ENCODE measurements at regions not wholly inside any gene's neighbourhood (a gene's known extent, or its start where the extent isn't known, plus 50 kb on each side); places are given as distances from the start of the nearest gene placed in this dataset.

GRCh38 chr11:101211407-101211975, 81.9 kb upstream of the PGR start:
- peaks cover 13% of the 10 kb centered on the region for H3K9me3 Mint-ChIP-seq
- H3K36me3 Mint-ChIP-seq (ENCODE audit: low read depth): peaks cover 4% of the 10 kb centered on the region
- H3K27me3 Mint-ChIP-seq (ENCODE audit: low read depth): no peaks in the 10 kb centered on the region
- H3K4me3 Mint-ChIP-seq: no peak overlapping the region
- no peak overlapping the region for H3K27ac Mint-ChIP-seq (ENCODE audit: unreplicated experiment)
- DNase-seq (ENCODE audit: low read depth, low spot score): no peak
- H3K4me1 Mint-ChIP-seq: no peaks in the 10 kb centered on the region
- no peak for TF ChIP-seq CTCF (conservative IDR thresholded peaks at IDR 0.05)

GRCh38 chr11:101202614-101203013, 73.0 kb upstream of the PGR start:
- no peak overlapping the region for H3K27ac Mint-ChIP-seq (ENCODE audit: unreplicated experiment)
- DNase-seq (ENCODE audit: low read depth, low spot score): no peak
- TF ChIP-seq CTCF (conservative IDR thresholded peaks at IDR 0.05): no peak
- H3K36me3 Mint-ChIP-seq (ENCODE audit: low read depth): no peaks in the 10 kb centered on the region
- H3K4me1 Mint-ChIP-seq: no peaks in the 10 kb centered on the region
- no peak overlapping the region for H3K4me3 Mint-ChIP-seq
- peaks cover 15% of the 10 kb centered on the region for H3K27me3 Mint-ChIP-seq (ENCODE audit: low read depth)
- peaks cover 5% of the 10 kb centered on the region for H3K9me3 Mint-ChIP-seq

- Mint-ChIP-seq H3K27ac (ENCODE audit: unreplicated experiment) (no peak overlapping the region), H3K4me3 (no peak overlapping the region), H3K27me3 (ENCODE audit: low read depth) (peaks cover 20% of the 10 kb centered on the region), H3K9me3 (peaks cover 5% of the 10 kb centered on the region), H3K4me1 (no peaks in the 10 kb centered on the region), H3K36me3 (ENCODE audit: low read depth) (no peaks in the 10 kb centered on the region)
- TF ChIP-seq CTCF (conservative IDR thresholded peaks at IDR 0.05): no peak
- no peak for DNase-seq (ENCODE audit: low read depth, low spot score)
Measured at GRCh38 chr11:101199416-101199815, 69.8 kb upstream of the PGR start.

GRCh38 chr11:101195294-101195693, 65.7 kb upstream of the PGR start:
- peaks cover 18% of the 10 kb centered on the region for H3K27me3 Mint-ChIP-seq (ENCODE audit: low read depth)
- no peak for DNase-seq (ENCODE audit: low read depth, low spot score)
- H3K36me3 Mint-ChIP-seq (ENCODE audit: low read depth): no peaks in the 10 kb centered on the region
- H3K4me1 Mint-ChIP-seq: no peaks in the 10 kb centered on the region
- no peaks in the 10 kb centered on the region for H3K9me3 Mint-ChIP-seq
- H3K4me3 Mint-ChIP-seq: no peak overlapping the region
- H3K27ac Mint-ChIP-seq (ENCODE audit: unreplicated experiment): no peak overlapping the region
- TF ChIP-seq CTCF (conservative IDR thresholded peaks at IDR 0.05): no peak

GRCh38 chr11:101188801-101189200, 59.2 kb upstream of the PGR start:
- no peaks in the 10 kb centered on the region for H3K9me3 Mint-ChIP-seq
- TF ChIP-seq CTCF (conservative IDR thresholded peaks at IDR 0.05): no peak
- H3K27ac Mint-ChIP-seq (ENCODE audit: unreplicated experiment): no peak overlapping the region
- DNase-seq (ENCODE audit: low read depth, low spot score): no peak
- H3K4me1 Mint-ChIP-seq: no peaks in the 10 kb centered on the region
- no peak overlapping the region for H3K4me3 Mint-ChIP-seq
- peaks cover 4% of the 10 kb centered on the region for H3K27me3 Mint-ChIP-seq (ENCODE audit: low read depth)
- no peaks in the 10 kb centered on the region for H3K36me3 Mint-ChIP-seq (ENCODE audit: low read depth)
